ENCODE measurements at regions not wholly inside any gene's neighbourhood (a gene's known extent, or its start where the extent isn't known, plus 50 kb on each side); places are given as distances from the start of the nearest gene placed in this dataset.
"Not testable (repeated sequence)": the region's sequence is repeated elsewhere in the genome, so short reads cannot be mapped to it uniquely, and the experiment has no call there.

DNA sequence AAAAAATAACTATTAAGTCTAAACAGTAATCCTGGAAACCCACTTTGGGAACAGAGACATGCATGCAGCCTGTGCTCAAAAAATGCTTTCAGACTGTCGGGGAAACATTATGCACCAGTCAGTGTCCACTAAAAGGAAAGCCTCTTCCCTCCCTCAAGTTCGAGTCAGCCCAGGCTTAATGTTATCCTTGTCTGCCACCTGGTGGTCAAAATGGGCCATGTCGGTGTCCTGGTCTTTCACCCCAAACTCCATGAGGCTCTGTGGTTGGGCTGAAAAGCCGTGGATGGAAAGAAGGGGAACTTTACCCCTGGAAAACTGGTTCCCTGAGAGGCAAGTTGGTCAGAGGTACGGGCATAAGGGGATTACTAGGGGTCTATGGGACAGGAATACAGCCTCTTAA is 88.4 kb upstream of the ZNF492 start:
- in situ Hi-C loops (cut with HindIII; ENCODE audit: low pct_ligation_motif_present, low pct_unique_long_range_greater_than_20kb, low sequenced_read_pairs): no loop called here
- DNase-seq: peak; percentile 31

DNA sequence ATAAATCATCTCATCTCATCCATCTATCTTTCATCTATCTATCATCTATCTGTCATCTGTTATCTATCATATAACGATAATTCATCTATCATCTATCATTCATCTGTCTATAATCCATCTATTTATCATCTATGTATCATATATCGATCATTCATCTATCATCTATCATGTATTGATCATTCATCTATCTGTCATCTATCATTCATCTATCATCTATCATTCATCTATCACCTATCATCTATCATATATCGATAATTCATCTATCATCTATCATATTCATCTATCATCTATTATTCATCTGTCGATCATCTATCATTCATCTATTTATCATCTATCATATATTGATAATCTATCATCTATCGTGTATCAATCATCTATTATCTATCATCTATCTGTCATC is 100.4 kb upstream of the ZNF492 start:
- in situ Hi-C loops (cut with HindIII; ENCODE audit: low pct_ligation_motif_present, low pct_unique_long_range_greater_than_20kb, low sequenced_read_pairs): no loop called here
- no peak for DNase-seq

DNA sequence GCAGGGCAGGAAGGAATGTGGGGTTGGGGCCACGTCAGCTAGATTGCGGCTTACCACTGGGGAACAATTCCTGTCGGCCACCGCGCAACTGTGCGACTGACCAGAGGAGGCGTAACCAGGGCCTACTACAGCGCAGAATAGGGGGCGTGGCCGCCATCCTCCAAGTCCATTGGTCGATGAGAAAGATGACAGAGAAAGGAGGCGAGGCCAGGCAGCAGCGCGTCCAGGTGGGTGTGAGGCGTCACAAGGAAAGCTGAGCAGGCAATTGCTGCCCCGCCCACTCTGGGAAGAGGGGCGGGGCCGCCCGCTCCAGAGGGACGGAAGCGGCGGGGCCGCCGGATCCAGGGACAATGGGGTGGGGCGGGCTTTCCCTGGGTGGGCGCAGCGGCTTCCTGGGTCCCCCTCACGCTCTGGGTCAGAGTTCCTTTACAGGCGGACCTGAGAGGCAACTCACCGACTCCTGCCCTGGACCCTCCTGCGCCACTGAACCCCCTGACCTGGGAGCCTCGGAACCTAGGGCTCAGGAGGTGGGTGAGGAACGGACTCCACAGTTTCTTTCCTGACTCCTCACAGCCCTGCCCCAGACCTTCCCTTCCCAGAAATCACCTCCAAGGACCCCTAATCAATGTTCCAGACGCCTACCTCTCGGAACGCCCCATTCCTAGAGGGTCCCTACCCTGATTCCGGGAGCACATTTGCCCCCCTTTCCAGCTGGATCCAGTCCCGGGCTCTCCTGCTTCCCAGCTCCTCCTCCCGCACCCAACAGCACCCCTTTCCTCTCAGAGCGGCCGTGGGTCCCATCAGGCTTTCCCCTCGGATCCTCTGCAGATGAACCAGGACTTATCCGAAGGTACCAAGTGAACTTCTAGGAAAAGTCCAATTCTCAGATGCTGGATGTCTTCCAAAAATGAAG is 101.5 kb upstream of the ZNF492 start:
- in situ Hi-C loops (cut with HindIII; ENCODE audit: low pct_ligation_motif_present, low pct_unique_long_range_greater_than_20kb, low sequenced_read_pairs): no loop called here
- no peak for DNase-seq

DNA sequence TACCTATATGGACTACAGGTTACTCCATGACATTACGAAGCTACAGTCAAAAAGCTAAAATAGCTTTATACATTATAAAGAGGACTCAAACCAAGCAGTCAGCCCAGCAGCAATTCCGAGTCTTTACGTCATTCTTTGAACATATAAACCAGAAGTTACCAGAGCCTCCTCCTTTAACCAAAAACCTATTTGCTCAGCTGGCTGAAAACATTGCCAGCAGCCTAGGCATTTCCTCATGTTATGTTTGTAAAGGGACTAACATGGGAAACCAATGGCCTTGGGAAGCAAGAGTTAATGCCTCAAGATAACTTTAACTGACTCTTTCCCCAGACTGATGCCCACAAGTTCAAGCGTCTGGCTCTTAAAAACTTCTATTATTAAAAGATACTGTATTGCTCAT is 104.1 kb upstream of the ZNF492 start:
- in situ Hi-C loops (cut with HindIII; ENCODE audit: low pct_ligation_motif_present, low pct_unique_long_range_greater_than_20kb, low sequenced_read_pairs): no loop called here
- DNase-seq: no peak

DNA sequence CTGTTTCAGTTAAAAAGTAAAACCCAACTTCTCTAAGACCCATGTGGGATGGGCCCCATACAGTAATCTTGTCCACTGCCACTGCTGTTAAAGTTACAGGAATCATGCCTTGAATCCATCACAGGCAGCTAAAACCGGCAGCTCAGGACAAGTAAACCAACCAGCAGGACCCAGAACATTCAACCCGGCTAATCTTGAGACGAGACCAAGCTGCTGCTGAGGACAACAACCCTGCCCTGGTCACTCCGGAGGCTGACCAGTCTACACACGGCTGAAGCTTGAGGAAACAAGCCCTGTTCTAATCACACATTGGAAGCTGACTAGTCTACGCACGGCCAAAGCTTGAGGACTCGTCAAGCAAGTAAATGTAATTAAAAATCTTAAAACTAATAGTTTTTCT is 105.2 kb upstream of the ZNF492 start:
- no peak for DNase-seq
- in situ Hi-C loops (cut with HindIII; ENCODE audit: low pct_ligation_motif_present, low pct_unique_long_range_greater_than_20kb, low sequenced_read_pairs): no loop called here

DNA sequence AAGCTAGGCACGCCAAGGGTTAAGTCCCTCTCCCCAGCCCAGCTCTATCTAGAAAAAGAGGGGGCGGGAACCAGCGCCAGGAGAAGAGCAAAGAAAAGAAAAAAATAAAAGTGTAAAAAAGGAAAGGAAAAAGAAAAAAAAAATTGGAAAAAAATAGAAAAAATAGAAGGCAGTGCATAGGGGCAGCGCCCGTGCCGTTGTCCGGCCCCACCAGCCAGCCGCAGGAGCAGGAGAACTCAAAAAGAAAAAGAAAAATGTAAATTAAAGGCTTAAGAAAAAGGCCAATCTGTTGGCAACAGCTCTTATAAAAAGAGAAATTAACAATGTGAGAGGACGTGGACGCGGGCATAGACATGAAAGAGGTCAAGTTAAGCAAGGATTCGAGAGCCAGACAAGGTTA is 105.4 kb upstream of the ZNF98 start:
- in situ Hi-C loops (cut with HindIII; ENCODE audit: low pct_ligation_motif_present, low pct_unique_long_range_greater_than_20kb, low sequenced_read_pairs): no loop called here
- no peak for DNase-seq

DNA sequence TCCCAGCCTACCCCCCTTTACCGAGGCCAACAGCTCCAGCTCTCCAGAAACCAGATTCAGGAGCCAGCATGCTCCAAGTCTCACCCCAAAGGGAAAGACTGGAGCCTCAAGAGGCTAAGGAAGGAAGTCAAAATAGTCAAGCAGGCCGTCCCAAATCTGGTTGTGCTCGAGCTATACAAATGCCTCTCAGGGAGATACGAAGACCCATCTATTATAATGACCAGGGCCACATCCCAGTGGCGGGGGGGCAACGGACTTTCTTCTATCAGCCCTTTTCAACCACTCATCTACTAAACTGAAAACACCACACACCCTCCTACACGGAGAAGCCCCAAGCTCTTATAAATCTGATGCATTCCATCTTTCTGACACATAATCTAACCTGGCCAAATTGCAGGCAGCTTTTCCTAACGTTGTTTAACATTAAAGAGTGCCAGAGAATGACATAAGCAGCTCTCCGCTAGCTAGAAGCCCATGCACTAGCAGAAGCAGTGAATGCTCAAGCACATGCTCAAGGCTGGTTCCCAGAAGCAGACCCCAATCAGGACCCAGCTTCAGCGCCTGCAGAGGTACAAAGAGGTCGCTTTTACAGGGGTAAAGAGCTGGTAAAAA is 104.6 kb upstream of the ZNF98 start:
- in situ Hi-C loops (cut with HindIII; ENCODE audit: low pct_ligation_motif_present, low pct_unique_long_range_greater_than_20kb, low sequenced_read_pairs): no loop called here
- no peak for DNase-seq

DNA sequence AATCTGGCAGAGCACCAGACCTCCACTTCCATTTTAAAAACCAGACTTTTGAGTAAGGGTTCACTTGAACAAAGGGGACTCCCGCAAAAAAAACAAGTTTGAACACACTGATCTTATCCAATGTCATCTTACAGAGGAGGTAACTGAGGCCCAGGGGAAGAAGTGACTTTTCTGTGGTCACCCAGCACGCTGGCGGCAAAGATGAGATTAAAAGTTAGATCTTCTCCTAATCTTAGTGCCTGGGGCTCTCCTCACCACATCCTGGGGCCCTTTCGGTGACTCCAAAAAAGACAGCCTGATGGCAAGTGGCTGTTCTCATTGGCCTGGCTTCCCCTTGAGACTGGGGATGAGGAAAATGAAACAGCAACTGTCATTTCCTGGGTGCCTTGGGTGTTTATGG is 101.8 kb upstream of the ZNF98 start:
- DNase-seq: no peak

DNA sequence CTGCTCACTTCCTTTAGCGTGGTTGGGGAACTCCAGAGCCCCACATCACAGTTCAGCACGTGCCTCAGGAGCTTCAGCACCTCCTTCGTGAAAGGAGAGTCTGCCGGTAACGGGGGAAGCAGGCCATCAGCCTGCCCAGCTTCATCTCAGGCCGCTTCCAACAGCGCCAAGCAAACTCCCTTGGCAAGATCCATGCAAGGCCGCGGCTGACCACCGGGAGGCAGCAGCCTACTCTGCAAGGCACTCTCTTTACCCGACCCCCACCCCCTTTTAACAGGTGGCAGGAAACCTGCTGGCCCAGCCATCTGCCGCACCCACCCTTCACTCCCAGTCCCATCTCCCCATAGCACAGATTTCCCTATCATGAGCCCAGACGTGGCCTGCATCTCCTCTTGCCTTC is 97.4 kb upstream of the ZNF98 start:
- in situ Hi-C loops (cut with HindIII; ENCODE audit: low pct_ligation_motif_present, low pct_unique_long_range_greater_than_20kb, low sequenced_read_pairs); DNase-seq: not testable (repeated sequence)

More for the DNA sequence above, 101.8 kb upstream of the ZNF98 start:
- in situ Hi-C loops (cut with HindIII; ENCODE audit: low pct_ligation_motif_present, low pct_unique_long_range_greater_than_20kb, low sequenced_read_pairs): no loop called here

DNA sequence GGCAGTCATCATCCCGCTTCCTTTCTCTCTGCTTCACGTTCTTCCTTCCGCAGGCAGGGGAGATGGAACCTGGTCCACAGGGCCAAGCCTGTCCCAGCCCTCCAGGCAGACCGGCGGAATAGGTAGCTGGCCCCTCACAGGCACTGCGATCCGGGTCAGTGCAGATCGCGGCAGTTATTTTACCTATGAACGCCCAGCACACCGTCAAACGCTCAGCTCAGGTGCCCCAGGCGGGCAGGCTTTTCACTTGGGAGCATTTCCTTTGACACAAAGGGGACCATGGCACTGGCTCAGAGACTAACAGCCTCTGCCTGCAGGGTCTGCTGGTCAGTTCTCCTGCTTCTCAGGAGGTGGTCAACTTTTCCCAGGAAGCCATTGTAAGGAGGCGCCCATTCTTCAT is 97.0 kb upstream of the ZNF98 start:
- in situ Hi-C loops (cut with HindIII; ENCODE audit: low pct_ligation_motif_present, low pct_unique_long_range_greater_than_20kb, low sequenced_read_pairs): no loop called here
- no peak for DNase-seq

DNA sequence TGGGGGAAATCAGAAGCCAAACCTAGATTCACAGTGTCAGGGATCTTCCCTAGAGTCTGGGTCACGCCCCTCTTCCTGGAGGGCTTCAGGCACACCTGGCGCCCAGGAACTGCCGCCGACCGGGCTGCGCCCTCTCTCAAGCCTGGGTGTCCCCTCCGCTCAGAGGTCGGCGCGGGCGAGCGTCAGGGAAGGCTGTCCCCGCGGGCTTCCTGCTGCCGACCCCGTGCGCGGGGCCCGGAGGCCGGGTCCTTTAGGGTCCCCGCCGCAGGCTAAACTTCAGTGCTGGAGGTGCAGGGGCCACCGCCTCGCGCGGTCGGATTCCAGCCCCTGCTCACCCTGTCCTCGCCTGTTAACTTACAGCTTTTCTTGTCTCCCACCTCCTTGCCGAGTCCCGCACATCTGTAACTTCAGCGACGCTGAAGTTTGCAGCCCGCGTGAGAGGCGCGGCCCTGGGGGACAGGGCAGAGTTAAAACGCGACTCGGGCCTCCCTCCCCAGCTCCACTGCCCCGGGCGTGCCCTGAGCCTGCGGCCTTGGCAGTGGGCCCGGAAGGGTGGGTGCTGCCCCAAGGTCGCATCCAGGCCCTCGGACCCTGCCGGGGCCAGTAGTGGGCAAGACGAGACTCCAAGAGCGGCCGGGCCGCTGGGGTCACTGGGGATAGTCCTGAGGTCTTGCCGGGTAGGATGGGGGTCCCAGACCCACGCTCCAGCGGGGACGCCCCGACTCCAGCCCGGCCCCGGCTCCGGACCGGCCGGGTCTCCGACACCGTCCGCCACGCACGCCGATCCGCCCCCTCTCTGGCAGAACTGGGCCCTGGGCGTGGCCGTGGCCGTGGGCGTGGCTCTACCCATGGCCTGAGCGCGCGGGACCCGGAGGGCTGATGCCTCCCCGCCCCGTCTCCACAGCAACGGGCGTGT is 95.6 kb upstream of the ZNF98 start:
- DNase-seq: no peak
- in situ Hi-C loops (cut with HindIII; ENCODE audit: low pct_ligation_motif_present, low pct_unique_long_range_greater_than_20kb, low sequenced_read_pairs): no loop called here

DNA sequence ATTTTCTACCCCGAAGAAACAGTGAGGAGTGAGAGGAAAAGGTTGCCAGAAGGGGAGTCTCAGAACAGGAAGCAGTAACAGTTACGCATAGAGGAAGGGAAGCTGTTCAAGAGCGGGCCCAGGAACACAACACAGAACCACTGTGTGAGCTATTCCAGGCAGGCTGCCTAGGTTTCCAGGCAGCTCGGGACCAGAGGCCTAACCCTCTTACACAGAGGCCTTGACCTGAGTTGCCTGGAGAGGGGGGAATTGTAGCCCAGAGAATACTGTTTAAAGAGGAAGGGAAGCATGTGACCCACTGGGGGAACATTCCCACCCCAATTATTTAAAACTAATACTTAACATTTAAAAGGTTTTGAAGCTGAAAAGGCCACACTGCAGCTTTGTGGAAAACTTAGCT is 93.3 kb upstream of the ZNF98 start:
- in situ Hi-C loops (cut with HindIII; ENCODE audit: low pct_ligation_motif_present, low pct_unique_long_range_greater_than_20kb, low sequenced_read_pairs): no loop called here
- no peak for DNase-seq

DNA sequence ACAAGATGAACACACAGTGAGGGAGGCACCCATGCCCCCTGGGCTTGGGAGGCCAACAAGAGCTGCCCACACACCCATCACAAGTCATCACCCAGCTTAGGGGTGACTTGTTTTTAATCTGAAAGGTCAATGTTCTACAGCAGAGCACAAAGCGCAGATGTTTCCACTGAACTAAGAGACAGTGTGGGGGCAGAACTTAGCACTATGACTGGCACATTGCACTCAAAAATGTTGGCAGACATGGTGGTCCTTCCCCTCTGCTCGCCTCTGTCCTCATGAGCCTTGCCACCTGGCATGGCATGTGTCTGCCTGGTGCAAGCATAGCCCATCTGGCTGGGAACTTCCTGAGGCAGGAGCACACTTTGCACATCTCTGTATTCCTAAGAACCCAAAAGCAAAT is 81.4 kb upstream of the ZNF98 start:
- in situ Hi-C loops (cut with HindIII; ENCODE audit: low pct_ligation_motif_present, low pct_unique_long_range_greater_than_20kb, low sequenced_read_pairs): no loop called here

DNA sequence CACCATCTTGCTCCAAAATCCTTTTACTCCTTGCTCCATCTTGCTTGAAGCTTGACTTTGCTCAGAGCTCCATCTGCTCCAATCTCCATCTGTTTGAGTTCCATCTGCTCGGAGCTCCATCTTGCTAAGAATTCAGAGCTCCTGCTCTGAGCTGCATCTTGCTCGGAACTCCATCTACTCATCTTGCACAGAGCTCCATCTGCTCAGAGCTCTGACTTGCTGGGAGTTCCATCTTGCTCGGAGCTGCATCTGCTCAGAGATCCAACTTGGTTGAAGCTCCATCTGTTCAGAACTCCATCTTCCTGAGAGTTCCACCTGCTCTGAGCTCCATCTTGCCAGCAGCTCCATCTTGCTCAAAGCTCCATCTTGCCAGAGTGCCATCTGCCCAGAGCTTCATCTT is 80.6 kb upstream of the ZNF98 start:
- in situ Hi-C loops (cut with HindIII; ENCODE audit: low pct_ligation_motif_present, low pct_unique_long_range_greater_than_20kb, low sequenced_read_pairs): no loop called here
- DNase-seq: no peak

More for the DNA sequence above, 81.4 kb upstream of the ZNF98 start:
- no peak for DNase-seq

DNA sequence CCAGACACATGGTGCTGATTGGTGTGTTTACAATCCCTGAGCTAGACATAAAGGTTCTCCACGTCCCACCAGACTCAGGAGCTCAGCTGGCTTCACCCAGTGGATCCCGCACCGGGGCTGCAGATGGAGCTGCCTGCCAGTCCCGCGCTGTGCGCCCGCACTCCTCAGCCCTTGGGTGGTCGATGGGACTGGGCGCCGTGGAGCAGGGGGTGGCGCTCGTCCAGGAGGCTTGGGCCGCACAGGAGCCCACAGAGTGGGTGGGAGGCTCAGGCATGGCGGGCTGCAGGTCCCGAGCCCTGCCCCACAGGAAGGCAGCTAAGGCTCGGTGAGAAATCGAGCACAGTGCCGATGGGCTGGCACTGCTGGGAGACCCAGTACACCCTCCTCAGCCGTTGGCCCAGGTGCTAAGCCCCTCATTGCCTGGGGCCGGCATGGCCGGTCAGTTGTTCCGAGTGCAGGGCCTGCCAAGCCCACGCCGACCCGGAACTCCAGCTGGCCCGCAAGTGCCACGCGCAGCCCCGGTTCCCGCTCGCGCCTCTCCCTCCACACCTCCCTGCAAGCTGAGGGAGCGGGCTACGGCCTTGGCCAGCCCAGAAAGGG is 76.8 kb upstream of the ZNF98 start:
- DNase-seq; in situ Hi-C loops (cut with HindIII; ENCODE audit: low pct_ligation_motif_present, low pct_unique_long_range_greater_than_20kb, low sequenced_read_pairs): not testable (repeated sequence)

DNA sequence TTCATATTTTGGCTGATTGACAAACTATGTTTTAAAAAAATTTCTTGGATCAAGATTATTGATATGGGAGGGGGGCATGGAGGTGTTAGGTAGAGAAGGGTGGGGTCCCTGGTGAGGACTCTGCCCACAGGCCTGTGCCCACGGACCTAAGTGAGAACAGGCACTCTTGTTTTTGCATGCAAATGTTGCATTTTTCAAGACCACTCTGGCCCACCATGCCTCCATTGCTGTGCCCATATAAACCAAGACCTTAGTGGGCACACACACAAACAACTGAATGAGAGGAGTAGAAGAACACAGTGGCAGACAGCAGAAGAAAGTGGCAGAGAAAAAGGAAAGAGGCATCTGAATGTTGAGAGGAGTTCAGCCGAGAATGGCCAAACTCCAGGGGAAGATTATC is 69.6 kb upstream of the ZNF98 start:
- DNase-seq: no peak
- in situ Hi-C loops (cut with HindIII; ENCODE audit: low pct_ligation_motif_present, low pct_unique_long_range_greater_than_20kb, low sequenced_read_pairs): no loop called here

DNA sequence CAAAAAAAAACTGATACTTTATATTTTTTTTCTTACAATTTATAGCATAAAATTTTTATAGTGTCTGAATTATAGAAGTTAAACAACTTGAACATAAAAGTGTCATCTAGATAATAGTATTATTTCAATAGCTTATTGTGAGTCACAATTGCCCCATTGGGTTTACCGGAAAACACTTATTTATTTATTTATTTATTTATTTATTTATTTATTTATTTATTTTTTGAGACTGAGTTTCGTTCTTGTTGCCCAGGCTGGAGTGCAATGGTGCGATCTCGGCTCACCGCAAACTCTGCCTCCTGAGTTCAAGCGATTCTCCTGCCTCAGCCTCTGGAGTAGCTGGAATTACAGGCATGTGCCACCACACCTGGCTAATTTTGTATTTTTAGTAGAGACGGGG is 61.4 kb upstream of the ZNF98 start:
- in situ Hi-C loops (cut with HindIII; ENCODE audit: low pct_ligation_motif_present, low pct_unique_long_range_greater_than_20kb, low sequenced_read_pairs); DNase-seq: not testable (repeated sequence)

DNA sequence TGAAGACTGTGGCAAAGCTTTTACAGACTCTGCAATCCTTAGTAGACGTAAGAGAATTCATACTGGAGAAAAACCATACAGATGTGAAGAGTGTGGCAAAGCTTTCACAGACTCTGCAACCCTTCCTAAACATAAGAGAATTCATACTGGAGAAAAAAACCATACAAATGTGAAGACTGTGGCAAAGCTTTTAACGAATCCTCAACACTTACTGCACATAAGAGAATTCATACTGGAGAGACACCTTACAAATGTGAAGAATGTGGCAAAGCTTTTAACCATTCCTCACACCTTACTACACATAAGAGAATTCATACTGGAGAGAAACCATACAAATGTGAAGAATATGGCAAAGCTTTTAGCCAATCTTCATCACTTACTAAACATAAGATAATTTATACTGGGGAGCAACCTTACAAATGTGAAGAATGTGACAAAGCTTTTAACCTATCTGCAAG is 50.1 kb upstream of the ZNF98 start:
- in situ Hi-C loops (cut with HindIII; ENCODE audit: low pct_ligation_motif_present, low pct_unique_long_range_greater_than_20kb, low sequenced_read_pairs): no loop called here
- DNase-seq: no peak

All from ACHN (cell line).